GM18511 (cell line): ENCODE measurements at regions not wholly inside any gene's neighbourhood (a gene's known extent, or its start where the extent isn't known, plus 50 kb on each side); places are given as distances from the start of the nearest gene placed in this dataset.

Experiments
- ATAC-seq: cut with Tn5 transposase; IDR thresholded peaks from one replicate; pipeline ENCODE4 v1.9.1; 2021; ENCODE audit warnings: mild to moderate bottlenecking, moderate library complexity; ENCODE audit not compliant: unreplicated experiment

DNA sequence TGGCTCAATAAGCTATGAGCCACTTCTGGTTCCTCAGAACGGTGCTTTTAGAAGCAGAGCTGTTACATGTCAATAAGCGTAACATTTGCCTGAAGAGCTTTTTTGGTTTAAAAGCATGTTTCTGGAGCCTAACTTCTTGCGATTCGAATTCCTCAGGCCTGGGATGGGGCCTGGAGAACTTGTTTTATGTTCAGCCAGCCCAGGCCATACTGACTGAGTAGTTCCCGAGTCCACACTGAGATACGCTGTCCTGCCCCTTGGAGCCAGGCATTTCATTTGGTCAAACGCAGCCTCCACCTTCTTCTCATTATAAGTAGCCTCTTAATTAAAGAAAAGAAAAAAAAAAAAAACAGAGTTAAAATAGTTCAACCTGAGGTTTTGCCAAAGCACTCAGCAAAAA, 260.6 kb upstream of the ANKRD55 start:
- ATAC-seq: no peak

GRCh38 chr5:56493308-56493707, 260.2 kb upstream of the ANKRD55 start:
- no peak for ATAC-seq

- ATAC-seq: no peak
These were observed 259.7 kb upstream of the ANKRD55 start for GRCh38 chr5:56492812-56493211.

DNA sequence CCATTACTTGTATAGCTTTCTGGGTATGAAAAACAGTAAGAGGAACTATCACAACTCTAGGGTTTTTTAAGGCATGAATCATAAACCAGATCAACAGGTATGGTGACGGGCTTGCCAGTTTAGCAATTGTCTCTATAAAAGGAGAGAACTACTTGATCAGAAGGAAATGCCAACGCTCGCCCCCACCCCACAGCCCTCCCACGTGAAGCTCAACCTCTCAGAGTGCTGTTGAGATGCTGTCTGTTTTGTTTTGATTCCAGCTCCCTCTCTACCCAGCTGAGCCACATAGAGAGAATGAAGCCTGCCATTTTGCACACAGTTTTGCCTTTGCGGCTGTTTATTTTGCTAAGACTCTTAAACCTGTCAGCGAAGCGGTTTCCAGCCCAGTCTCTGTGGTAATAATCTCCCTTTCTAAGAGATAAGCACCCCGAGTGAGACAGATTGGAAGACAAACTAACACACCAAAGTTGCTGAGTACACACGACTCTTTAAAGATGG, 257.9 kb upstream of the ANKRD55 start:
- ATAC-seq: no peak

GRCh38 chr5:56489272-56489671, 256.1 kb upstream of the ANKRD55 start:
- ATAC-seq: no peak

DNA sequence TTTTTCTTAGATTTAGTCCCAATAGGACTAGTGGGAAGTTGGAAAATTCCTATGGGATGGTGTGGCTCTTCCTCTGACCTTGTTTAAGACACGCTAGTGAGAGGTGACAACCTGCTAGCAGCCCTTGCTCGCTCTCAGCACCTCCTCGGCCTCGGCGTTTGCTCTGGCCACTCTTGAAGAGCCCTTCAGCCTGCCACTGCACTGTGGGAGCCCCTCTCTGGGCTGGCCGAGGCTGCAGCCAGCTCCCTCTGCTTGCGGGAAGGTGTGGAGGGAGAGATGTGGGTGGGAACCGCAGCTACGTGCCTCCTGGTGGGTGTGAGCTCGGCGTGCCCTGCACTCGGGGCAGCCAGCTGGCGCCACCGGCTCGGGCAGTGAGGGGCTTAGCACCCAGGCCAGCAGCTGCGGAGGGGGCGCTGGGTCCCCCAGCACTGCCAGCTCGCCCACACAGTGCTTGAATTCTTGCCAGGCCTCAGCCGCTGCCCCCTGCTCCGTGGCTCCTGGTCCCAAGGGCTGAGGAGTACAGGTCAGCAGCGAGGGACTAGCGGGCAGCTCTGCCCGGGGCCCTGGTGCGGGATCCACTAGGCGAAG, 254.5 kb upstream of the ANKRD55 start:
- ATAC-seq: no peak

GRCh38 chr5:56482363-56482762, 249.2 kb upstream of the ANKRD55 start:
- no peak for ATAC-seq

GRCh38 chr5:56481428-56482357, 248.6 kb upstream of the ANKRD55 start:
- ATAC-seq: peak; percentile 58

- peak; percentile 13 for ATAC-seq
These were observed 247.7 kb upstream of the ANKRD55 start for GRCh38 chr5:56480705-56481427.

- ATAC-seq: peak; percentile 43
These were observed 247.1 kb upstream of the ANKRD55 start for GRCh38 chr5:56480078-56480704.

- peak; percentile 50 for ATAC-seq
These were observed 246.6 kb upstream of the ANKRD55 start for GRCh38 chr5:56479696-56480077.

DNA sequence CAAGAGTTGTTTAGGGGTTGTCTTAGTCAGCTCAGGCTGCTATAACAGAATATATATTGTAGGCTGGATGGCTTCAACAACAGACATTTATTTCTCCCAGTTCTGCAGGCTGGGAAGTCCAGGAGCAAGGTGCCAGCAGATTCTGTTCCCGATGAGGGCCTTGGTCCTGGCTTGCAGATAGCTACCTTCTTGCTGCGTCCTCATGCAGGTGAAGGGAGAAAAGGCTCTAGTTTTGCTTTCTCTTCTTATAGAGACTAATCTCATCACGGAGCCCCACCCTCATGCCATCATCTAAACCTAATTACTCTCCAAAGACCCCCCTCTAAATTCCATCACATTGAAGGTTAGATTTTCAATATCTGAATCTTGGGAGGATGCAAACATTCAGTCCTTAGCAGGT, 246.0 kb upstream of the ANKRD55 start:
- ATAC-seq: no peak

GRCh38 chr5:56478062-56478461, 244.9 kb upstream of the ANKRD55 start:
- ATAC-seq: no peak

DNA sequence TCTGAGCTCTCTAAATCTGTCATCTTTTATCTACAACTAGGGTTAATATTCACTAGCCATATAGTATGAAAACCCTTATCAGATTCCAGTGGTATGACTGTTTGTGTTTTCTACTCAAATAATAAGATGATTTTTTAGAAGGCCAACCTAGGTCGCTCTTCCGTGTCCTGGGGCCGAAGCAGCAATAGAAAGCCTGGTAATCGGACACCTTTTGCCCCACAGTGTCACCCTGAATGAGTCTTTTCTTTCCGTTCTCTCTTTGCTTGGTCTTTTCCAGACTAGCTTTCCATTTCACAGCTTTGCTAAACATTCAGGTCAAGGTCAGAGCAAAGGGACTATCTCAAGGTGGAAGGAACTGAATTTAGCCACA, 243.3 kb upstream of the ANKRD55 start:
- ATAC-seq: no peak

GRCh38 chr5:56475689-56476486, 242.8 kb upstream of the ANKRD55 start:
- no peak for ATAC-seq

DNA sequence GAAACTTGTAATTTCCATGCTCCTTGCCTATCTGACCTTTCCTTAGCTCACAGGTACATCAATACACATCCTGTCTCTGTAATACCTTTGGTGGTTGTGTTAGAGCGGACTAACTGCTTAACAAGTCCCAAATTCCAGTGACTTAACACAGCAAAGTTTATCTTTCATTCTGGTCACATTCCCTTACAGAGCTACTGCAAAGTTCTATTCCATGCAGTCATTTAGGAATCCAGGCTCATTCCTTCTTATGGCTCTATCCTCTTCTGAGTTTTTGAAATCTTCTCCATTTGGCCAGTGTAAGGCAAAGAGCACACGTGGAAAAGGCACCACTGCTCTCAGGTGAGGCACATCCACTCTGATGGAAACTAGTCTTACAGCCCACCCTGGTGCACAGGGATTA, 238.6 kb upstream of the ANKRD55 start:
- ATAC-seq: no peak

- ATAC-seq: no peak
These were observed 236.9 kb upstream of the ANKRD55 start for GRCh38 chr5:56470007-56470406.

GRCh38 chr5:56468277-56468676, 235.1 kb upstream of the ANKRD55 start:
- no peak for ATAC-seq

GRCh38 chr5:56467176-56467717, 234.1 kb upstream of the ANKRD55 start:
- ATAC-seq: no peak
